Muscle of arm (tissue), 1 donor: ENCODE measurements at regions not wholly inside any gene's neighbourhood (a gene's known extent, or its start where the extent isn't known, plus 50 kb on each side); places are given as distances from the start of the nearest gene placed in this dataset.
"Not testable (repeated sequence)": the region's sequence is repeated elsewhere in the genome, so short reads cannot be mapped to it uniquely, and the experiment has no call there.

Experiments
- DNase-seq: peaks from one replicate; pipeline ENCODE4 v3.0.0-alpha.2; 2013

- no peak for DNase-seq
Measured at GRCh38 chr14:105885561-105886320, 359.4 kb downstream of the TMEM121 start.

DNA sequence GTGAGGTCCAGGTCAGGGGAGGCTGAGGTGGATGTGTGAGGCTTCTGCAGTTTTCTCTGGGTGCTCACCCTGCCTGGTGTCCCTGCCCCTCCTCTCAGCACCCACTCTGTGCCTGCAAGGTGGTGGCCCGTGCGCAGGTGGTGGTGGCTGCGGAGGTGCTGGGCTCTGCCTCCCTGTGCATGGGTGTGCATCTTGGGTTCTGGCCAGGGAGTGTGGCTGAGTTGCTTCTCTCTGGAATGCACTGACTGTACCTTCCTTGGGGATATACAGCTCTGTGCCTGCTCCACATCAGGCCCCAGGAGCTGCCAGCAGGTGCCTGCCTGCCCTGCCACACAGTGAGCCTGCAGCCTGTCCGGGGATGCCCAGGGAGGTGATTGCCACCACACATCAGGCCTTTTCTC, 360.4 kb downstream of the TMEM121 start:
- DNase-seq: not testable (repeated sequence)

- DNase-seq: no peak
Measured at GRCh38 chr14:105887692-105888091, 361.3 kb downstream of the TMEM121 start.

- DNase-seq: no peak
Measured at GRCh38 chr14:105888151-105888550, 361.8 kb downstream of the TMEM121 start.

DNA sequence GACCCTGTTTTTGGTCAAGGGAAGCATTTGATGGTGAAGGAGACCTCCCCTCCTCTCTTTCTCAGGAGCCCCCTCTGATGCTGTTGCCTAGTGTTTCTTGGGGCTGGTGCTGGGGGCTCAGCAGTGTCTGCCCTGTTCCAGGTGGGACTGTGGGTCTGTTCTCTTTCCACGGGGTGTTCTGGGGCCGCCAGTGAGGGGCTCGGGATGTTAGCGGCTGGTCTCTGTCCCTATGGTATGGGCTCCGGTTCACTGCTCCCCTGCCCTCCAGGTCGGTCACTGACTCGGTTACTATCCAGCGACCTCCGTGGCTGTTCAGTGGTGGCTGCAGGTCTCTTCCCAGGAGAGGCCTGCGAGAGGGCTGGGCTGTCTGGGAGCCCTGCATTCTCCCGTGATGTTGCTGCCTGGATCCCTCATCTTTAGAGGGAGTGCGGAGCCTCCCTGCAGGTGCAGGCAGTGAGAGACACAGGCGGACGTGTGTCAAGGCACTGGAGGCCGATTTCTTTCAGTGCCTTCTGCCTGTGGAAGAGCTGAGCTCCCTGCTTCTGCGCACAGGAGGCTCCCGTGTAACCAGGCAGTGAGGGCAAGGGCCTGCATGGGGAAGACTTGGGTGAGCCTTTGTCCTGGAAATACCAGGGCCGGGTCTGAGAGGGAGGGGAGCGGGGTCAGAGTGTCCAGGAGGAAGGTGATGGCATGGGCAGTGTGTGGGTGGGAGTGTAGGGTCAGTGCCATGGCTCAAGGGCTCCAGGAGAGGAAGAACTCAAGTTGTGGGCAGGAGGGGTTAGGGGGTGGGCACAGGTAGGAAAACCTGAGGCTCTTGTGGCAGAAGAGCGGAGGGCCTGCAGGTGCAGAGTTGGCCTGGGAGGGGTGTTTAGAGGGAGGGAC, 362.6 kb downstream of the TMEM121 start:
- no peak for DNase-seq

DNA sequence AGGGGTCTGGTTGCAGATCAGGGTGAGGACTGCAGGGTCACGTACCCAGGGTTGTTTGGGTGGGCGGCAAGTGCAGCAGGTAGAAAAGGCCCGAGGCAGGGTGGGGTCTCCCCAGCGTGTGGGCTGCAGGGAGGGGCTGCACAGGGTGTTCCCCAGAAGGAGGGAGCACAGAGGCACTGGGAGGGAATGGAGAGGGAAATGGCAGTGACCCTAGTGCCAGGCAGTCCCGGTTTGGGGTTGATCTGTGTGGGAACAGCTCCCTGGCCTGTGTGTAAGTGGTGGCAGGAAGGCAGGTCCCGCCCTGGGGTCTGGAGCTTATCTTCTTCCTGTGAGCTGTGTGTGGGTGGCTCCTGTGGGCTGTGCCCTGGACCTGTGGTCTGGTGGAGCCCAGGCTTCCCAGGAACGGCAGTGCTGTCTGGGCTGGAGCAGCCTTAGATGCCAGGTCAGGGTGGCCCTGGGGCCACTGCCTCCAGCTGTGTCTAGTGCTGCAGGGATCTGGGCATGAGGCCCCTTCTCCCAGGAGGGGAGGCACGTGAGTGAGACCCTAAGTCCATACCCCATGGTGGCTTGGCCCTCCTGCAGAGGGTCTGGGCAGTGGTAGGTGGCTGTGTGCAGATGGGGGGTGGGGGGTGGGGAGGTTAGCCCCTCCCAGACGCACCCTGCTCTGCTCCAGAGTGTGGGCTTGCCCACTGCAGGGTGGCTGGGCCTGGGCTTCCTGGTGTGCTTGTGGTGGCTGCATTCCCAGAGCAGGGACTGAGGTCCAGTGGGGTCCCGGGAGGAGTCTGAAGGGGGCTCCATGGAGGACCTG, 363.5 kb downstream of the TMEM121 start:
- DNase-seq: no peak

DNA sequence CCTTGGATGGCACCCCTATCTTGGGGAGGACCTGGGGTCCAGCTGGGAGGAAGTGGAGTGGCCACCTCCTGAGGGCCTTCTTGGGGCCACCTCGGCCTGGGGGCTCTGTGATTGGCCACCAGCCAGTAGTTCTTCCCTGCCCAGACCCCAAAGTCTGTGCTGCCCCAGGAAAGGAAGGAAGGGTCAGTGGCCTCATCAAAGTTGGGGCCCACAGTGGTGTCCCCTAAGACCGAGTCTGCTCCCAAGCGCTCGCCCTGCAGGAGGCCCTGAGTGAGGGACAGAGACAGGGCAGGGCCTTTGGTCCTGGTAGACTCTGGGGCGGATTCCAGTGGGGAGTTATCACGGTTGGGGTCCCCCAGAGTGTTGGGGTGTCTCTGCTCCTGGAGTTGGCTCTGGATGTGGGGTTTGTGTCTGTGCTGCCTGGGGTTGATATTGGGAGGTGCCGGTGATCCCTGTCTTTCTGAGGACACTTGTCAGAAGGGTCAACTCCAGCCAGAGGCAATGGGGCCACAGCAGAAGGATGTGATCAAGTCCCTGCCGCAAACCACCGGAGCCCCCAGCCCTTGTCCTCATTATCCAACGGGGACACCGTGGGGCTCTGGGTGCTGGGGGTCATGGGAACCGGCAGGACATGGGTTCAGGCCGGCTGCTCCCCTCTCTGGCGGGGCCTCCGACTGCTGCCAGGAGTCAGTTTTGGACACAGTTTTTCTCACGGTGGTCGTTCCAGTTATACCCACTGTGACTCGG, 364.3 kb downstream of the TMEM121 start:
- no peak for DNase-seq

DNA sequence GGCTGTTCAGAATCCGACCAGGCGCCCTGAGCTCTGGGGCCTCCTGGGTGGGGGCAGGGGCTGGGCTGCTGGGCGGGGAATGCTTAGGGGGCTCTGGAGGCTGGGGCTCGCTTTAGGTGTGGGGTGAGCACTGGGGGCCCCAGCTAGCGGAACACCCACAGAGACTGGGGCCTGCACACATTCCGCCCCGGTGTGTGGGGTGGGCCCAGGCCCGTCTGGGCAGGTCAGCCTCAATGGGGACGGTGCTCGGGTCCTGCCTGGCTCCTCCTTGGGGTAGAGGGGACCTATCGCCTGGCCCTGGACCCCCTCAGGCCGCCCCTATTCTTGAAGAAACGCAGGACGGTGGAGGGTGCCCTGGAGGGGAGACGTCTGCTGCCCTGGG, 364.8 kb downstream of the TMEM121 start:
- DNase-seq: no peak

GRCh38 chr14:105891631-105892452, 365.5 kb downstream of the TMEM121 start:
- no peak for DNase-seq

DNA sequence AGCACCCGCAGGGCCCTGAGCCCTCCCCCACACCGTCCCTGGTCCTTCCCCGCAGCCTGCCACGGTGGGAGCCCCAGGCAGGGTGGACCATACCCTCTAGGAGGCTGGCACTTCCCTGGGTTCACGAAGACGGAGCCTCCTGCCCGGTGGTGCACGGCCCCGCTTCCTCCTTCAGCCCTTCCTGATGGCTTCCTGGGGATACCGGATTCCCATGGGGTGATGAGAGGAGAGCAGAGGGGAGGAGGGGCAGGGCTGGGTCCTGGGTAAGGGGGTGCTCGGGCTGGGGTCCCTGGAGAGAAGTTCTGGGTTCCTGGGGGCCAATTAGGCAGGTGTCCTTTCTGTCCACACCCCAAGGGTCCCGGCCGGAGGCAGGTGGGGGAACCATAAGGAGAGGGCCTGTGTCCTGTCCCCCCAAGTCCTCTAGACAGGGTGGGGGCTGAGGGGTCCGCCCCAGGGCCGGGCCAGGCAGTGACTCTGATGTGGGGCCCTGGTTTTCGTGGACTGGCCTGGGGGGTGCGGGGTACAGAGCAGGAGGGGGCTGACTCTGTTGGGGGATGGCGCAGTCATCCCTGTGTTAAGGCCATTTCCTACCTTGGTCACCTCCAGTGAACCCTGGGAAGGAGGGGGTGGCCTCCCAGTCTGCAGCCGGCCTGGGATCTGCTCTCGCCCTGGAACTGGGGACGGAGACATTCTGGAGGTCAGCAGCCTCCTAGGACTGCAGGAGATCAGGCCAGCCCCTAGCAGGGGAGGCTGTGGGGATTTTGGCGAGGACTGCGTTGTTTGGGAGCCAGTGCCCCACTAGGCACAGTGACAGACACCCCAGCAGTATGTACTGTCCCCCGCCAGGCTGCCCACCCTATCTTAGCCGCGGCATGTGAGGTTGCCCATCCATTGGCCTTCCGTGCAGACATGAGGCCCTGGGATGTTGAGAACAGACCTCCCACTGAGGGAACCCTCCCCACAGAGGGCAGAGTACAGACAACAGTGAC, 366.4 kb downstream of the TMEM121 start:
- not testable (repeated sequence) for DNase-seq

GRCh38 chr14:105893686-105894085, 367.3 kb downstream of the TMEM121 start:
- DNase-seq: not testable (repeated sequence)

DNA sequence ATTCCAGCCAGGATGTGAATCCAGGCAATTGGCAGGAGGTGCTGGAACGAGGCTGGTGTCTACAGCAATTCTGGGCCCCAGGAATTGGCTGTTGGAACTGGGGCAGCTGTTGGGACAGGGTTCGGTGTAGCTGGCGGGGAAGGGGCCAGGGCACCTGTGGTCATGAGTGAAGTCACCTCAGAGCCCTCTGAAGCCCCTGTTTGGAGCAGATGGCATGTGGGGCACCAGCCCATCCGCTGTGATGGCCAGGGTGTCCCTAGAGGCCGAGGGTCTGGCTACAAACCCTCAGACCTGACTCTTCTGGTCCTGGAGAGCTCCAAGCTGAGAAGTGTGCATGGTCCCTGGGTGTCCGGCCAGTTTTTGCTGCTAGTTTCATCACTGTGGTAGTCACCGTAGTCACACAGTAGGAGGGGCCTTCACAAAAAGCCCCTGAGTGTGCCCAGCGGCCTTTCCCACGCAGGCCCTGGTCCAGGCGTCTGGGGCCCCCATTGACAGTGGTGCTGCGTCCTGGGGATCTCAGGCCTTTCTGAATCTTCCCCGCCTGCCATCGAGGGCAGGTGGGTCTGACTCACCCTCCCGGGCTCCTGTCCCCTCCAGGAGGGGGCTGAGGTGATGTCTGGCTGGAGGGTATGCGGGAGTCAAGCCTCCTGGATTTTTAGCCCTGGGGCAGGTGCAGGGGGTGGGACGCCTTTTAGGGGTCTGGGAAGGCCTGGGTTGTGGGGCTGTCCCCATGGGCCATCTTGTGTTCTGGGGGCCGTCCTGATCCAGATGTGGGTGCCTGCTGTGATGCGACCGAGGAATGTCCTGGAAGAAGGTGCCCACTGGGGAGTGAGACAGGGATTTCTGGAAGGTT, 368.0 kb downstream of the TMEM121 start:
- DNase-seq: no peak

GRCh38 chr14:105894978-105895881, 368.8 kb downstream of the TMEM121 start:
- DNase-seq: no peak

DNA sequence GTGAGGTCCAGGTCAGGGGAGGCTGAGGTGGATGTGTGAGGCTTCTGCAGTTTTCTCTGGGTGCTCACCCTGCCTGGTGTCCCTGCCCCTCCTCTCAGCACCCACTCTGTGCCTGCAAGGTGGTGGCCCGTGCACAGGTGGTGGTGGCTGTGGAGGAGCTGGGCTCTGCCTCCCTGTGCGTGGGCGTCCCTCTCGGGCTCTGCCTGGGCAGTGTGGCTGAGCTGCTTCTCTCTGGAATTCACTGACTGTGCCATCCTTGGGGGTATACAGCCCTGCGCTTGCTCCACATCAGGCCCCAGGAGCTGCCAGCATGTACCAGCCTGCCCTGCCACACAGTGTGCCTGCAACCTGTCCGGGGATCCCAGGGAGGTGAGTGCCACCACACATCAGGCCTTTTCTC, 369.8 kb downstream of the TMEM121 start:
- not testable (repeated sequence) for DNase-seq

- not testable (repeated sequence) for DNase-seq
Measured at GRCh38 chr14:105896961-105897724, 370.8 kb downstream of the TMEM121 start.

GRCh38 chr14:105897725-105898113, 371.3 kb downstream of the TMEM121 start:
- DNase-seq: no peak
